Smooth muscle cell (in vitro differentiated cells): ENCODE measurements at regions not wholly inside any gene's neighbourhood (a gene's known extent, or its start where the extent isn't known, plus 50 kb on each side); places are given as distances from the start of the nearest gene placed in this dataset.

Source experiments
- DNase-seq: peaks from one replicate; lab custom pipeline; 2025; ENCODE audit not compliant: unreplicated experiment; lab: John Stamatoyannopoulos, UW
- H2AFZ ChIP-seq: fragments of 200-600 bp; sonication (generic); 2 replicates; pipeline ENCODE4 v1.6.0; 2016; ENCODE audit warnings: antibody characterized with exemption, low read depth, mild to moderate bottlenecking
- H3F3A ChIP-seq: fragments of 200-600 bp; sonication (generic); 2 replicates; pipeline ENCODE4 v1.6.0; 2017; ENCODE audit warnings: antibody characterized with exemption, low read depth
- H3K27ac ChIP-seq: fragments of 200-600 bp; sonication (generic); 2 replicates; pipeline ENCODE4 v1.5.1; 2016; ENCODE audit warnings: low read depth, mild to moderate bottlenecking
- H3K27me3 ChIP-seq: fragments of 200-600 bp; sonication (generic); 2 replicates; pipeline ENCODE4 v1.6.1; 2016; ENCODE audit warnings: low read depth, mild to moderate bottlenecking
- H3K36me3 ChIP-seq: fragments of 200-600 bp; sonication (generic); 2 replicates; pipeline ENCODE4 v1.5.1; 2016; ENCODE audit warnings: low read depth
- H3K4me1 ChIP-seq: fragments of 200-600 bp; sonication (generic); 2 replicates; pipeline ENCODE4 v1.5.1; 2016; ENCODE audit warnings: low read depth
- H3K4me2 ChIP-seq: fragments of 200-600 bp; sonication (generic); 2 replicates; pipeline ENCODE4 v1.6.0; 2016; ENCODE audit warnings: mild to moderate bottlenecking
- H3K4me3 ChIP-seq: fragments of 200-600 bp; sonication (generic); 2 replicates; pipeline ENCODE4 v1.5.1; 2016; ENCODE audit warnings: mild to moderate bottlenecking
- H3K79me2 ChIP-seq: fragments of 200-600 bp; sonication (generic); 2 replicates; pipeline ENCODE4 v1.6.0; 2016; ENCODE audit warnings: low read depth, mild to moderate bottlenecking
- H3K9ac ChIP-seq: fragments of 200-600 bp; sonication (generic); 2 replicates; pipeline ENCODE4 v1.6.0; 2016; ENCODE audit warnings: low read depth
- H3K9me3 ChIP-seq: fragments of 200-600 bp; sonication (generic); replicated peaks from 2 replicates; pipeline ENCODE4 v1.5.1; 2016; ENCODE audit warnings: low read depth
- H4K20me1 ChIP-seq: fragments of 200-600 bp; sonication (generic); 2 replicates; pipeline ENCODE4 v1.6.0; 2016; ENCODE audit warnings: low read depth
- WGBS: methylation state at CpG from one replicate; pipeline ENCODE4 v1.1.7; 2016; ENCODE audit warnings: low lambda C conversion rate; 5-methylcytosine and 5-hydroxymethylcytosine counted together
- TF ChIP-seq, protein P1 (sequence below): fragments of 200-600 bp; sonication (generic); IDR thresholded peaks from 2 replicates; pipeline ENCODE4 v1.5.1; 2017; ENCODE audit warnings: borderline replicate concordance, mild to moderate bottlenecking, antibody characterized with exemption; ENCODE audit not compliant: insufficient read depth, poor library complexity, severe bottlenecking

DNA sequence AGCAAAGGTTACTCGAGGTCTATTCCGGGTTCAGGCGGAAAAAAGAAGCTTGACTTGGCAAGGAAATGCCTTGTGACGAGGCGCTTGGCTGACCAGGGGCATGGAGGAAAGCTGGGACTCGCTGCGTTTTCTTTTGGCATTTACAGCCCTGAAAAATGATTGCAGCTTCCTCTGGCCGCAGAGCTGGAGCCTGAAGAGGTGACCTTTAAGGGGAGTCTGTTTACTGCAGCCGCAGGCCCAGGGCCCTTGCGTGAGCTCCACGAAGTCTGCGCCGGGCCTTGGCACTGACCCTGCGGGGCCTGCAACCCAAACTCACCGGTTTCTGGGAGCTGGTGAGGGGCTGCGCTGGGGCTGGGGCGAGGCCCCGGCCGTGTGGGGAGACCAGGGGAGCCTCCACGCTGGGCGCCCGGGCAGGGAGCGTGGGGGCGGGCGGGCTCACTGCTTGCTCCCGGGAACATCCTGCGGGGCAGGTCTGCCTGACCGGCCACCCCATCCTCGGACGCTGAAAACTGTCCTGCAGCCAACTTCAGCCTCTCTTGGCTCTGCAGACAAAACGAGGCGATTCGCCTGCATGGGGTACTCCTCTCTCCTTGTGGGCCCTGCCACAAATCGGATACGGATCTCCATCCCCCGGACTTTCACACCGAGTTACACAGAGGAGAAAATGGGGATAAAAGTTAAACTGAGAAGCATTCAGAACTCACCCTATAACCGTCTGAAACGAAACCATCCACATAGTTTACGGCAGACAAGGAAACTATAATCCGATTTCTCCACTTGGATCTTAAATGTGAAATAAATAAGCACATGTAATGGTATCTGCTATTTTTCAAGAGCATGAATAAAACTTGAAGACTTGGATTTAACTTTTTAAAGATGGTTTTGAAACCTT is 206.3 kb upstream of the FOXF1 start:
- TF ChIP-seq, protein P1, sequence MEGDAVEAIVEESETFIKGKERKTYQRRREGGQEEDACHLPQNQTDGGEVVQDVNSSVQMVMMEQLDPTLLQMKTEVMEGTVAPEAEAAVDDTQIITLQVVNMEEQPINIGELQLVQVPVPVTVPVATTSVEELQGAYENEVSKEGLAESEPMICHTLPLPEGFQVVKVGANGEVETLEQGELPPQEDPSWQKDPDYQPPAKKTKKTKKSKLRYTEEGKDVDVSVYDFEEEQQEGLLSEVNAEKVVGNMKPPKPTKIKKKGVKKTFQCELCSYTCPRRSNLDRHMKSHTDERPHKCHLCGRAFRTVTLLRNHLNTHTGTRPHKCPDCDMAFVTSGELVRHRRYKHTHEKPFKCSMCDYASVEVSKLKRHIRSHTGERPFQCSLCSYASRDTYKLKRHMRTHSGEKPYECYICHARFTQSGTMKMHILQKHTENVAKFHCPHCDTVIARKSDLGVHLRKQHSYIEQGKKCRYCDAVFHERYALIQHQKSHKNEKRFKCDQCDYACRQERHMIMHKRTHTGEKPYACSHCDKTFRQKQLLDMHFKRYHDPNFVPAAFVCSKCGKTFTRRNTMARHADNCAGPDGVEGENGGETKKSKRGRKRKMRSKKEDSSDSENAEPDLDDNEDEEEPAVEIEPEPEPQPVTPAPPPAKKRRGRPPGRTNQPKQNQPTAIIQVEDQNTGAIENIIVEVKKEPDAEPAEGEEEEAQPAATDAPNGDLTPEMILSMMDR, result no peak

DNA sequence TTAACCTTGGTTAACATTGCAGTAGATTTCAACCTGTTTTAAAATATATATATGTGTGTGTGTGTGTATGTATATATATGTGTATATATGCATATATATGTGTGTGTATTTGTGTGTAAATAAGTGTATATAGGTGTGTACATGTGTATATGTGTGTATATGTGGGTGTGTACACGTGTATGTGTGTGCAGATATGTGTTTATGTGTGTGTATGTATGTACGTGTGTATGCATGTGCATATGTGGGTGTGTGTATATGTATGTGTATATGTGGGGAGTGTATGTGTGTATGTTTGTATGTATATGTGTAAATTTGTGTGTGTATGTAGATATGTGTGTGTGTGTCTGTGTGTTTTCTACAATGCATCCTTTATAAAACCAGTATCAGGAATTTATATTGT is 205.5 kb upstream of the FOXF1 start:
- Histone ChIP-seq H2AFZ (peak overlapping the region; percentile 82), H3K4me1 (peaks cover 16% of the 10 kb centered on the region), H3K79me2 (no peaks in the 10 kb centered on the region), H3F3A (peaks cover 27% of the 10 kb centered on the region), H3K9ac (no peak overlapping the region), H3K27me3 (no peaks in the 10 kb centered on the region), H3K36me3 (no peaks in the 10 kb centered on the region), H3K27ac (peak overlapping the region; percentile 63), H3K4me2 (no peak overlapping the region), H4K20me1 (no peaks in the 10 kb centered on the region), H3K9me3 (no peaks in the 10 kb centered on the region), H3K4me3 (no peak overlapping the region)
- TF ChIP-seq, protein P1, result no peak
- no peak for DNase-seq
- WGBS, result 93% methylated on average over 2 of the region's 2 CpGs

More for the DNA sequence above, 206.3 kb upstream of the FOXF1 start:
- Histone ChIP-seq H3K4me1 (peaks cover 16% of the 10 kb centered on the region), H3K27me3 (no peaks in the 10 kb centered on the region), H3K4me3 (no peak overlapping the region), H3K79me2 (no peaks in the 10 kb centered on the region), H3K4me2 (peak overlapping the region; percentile 68), H3K9ac (no peak overlapping the region), H2AFZ (peak overlapping the region; percentile 82), H3K27ac (peak overlapping the region; percentile 63), H3F3A (peaks cover 33% of the 10 kb centered on the region), H3K9me3 (no peaks in the 10 kb centered on the region), H4K20me1 (no peaks in the 10 kb centered on the region), H3K36me3 (no peaks in the 10 kb centered on the region)
- 54% methylated on average over 34 of the region's 41 CpGs for WGBS
- DNase-seq, result no peak

DNA sequence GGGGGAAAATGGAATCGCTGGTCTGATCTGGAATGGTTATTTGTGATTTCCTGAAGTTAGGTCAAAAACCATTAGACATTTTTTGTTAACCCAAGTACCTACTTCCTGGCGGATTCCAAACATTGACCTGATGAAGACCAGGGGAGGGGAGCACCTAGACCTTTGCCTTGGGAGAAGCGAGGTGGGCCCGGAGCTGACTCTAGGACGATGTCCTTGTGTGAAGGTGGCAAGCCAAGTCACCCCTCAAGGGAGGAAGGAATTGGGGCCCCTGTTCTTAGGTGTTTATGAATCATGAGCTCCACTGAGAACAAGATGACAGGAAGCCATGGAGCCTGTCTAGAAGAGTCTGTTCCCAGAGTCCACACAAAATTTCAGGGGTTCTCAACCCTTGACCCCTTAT is 204.9 kb upstream of the FOXF1 start:
- H3K36me3 ChIP-seq, result no peaks in the 10 kb centered on the region
- H4K20me1 ChIP-seq, result no peaks in the 10 kb centered on the region
- H3K27ac ChIP-seq, result no peak overlapping the region
- H3K79me2 ChIP-seq, result no peaks in the 10 kb centered on the region
- no peak overlapping the region for H2AFZ ChIP-seq
- TF ChIP-seq, protein P1, result no peak
- DNase-seq, result no peak
- no peak overlapping the region for H3K4me2 ChIP-seq
- H3K9me3 ChIP-seq, result no peaks in the 10 kb centered on the region
- peaks cover 11% of the 10 kb centered on the region for H3K4me1 ChIP-seq
- no peak overlapping the region for H3K9ac ChIP-seq
- WGBS, result 90% methylated on average over 5 of the region's 5 CpGs
- no peak overlapping the region for H3K4me3 ChIP-seq
- H3F3A ChIP-seq, result peaks cover 21% of the 10 kb centered on the region
- H3K27me3 ChIP-seq, result no peaks in the 10 kb centered on the region
